Heart left ventricle (tissue), 16 donors: ENCODE measurements at regions not wholly inside any gene's neighbourhood (a gene's known extent, or its start where the extent isn't known, plus 50 kb on each side); places are given as distances from the start of the nearest gene placed in this dataset.

ENCODE experiments used
- ATAC-seq, 4 donors: fragments of 200-7000 bp; cut with Tn5 transposase; one replicate each; pipeline ENCODE4 v1.9.1; 2020 to 2022; ENCODE audit warnings: moderate library complexity in 4 of 4, mild to moderate bottlenecking in 3 of 4, moderate number of reproducible peaks in 1 of 4
- DNase-seq, 5 donors: peaks; one replicate each; pipeline ENCODE4 v3.0.0-alpha.2; 2020
- H3K27ac ChIP-seq, 12 donors: fragments of 200-600 bp; sonication (generic) in 4 of 12; one replicate each; pipeline versions ENCODE4 v1.5.0 to v1.8.0; 2016 to 2022; ENCODE audit warnings: mild to moderate bottlenecking in 2 of 12
- H3K27me3 ChIP-seq, 9 donors: fragments of 200-600 bp; sonication (generic) in 2 of 9; one replicate each; pipeline versions ENCODE4 v1.5.1 to v1.8.0; 2016 to 2022; ENCODE audit warnings: mild to moderate bottlenecking in 3 of 9
- H3K36me3 ChIP-seq, 9 donors: fragments of 200-600 bp; sonication (generic) in 2 of 9; one replicate each; pipeline versions ENCODE4 v1.5.0 to v1.8.0; 2018 to 2022; ENCODE audit warnings: mild to moderate bottlenecking in 2 of 9
- H3K4me1 ChIP-seq, 12 donors: fragments of 200-600 bp; sonication (generic) in 4 of 12; one replicate each; pipeline versions ENCODE4 v1.5.0 to v1.8.0; 2016 to 2022; ENCODE audit warnings: mild to moderate bottlenecking in 3 of 12
- H3K4me3 ChIP-seq, 12 donors: fragments of 200-600 bp; sonication (generic) in 4 of 12; one replicate each; pipeline versions ENCODE4 v1.5.0 to v1.8.0; 2017 to 2022; ENCODE audit warnings: mild to moderate bottlenecking in 9 of 12, moderate library complexity in 4 of 12
- H3K9me3 ChIP-seq, 12 donors: fragments of 200-600 bp; sonication (generic) in 4 of 12; one replicate each; pipeline versions ENCODE4 v1.5.0 to v1.8.0; 2016 to 2022; ENCODE audit warnings: mild to moderate bottlenecking in 1 of 12
- CTCF ChIP-seq, 12 donors: fragments of 200-600 bp; sonication (generic) in 4 of 12; IDR thresholded peaks; one replicate each; pipeline versions ENCODE4 v1.5.0 to v1.8.0; 2018 to 2022; ENCODE audit warnings: antibody characterized with exemption in 12 of 12, mild to moderate bottlenecking in 5 of 12
- POLR2A ChIP-seq, 2 donors: fragments of 450-650 bp; IDR thresholded peaks; one replicate each; pipeline ENCODE4 v1.6.1; 2017; ENCODE audit warnings: antibody characterized with exemption in 2 of 2, mild to moderate bottlenecking in 2 of 2, moderate library complexity in 2 of 2
- WGBS, 4 donors: extraction: QIAGEN DNeasy Blood & Tissue Kit in 2 of 4; methylation state at CpG; one replicate each; pipeline versions ENCODE4 v1.1.5 to v1.1.7; 2013 to 2018; 5-methylcytosine and 5-hydroxymethylcytosine counted together
- intact Hi-C, 10 donors: fragments of 100-400 bp; cut with DNase I; formaldehyde crosslinking; loops; one replicate each; pipeline versions ENCODE4 v1.11.1 to v1.14.2; 2022
- donor health status: ischemic (EF 13 %, LVEDD 7.1; RV severe dilation, severe dysfunction).
- donor health status: healthy with polysubstance abuse.
- donor health status: DM: no; HTN: yes; CAD: no.
- donor health status: DM: no; HTN: no; CAD: no.
- donor health status: ischemic (EF 25% LVEDD 6.9; RV normal size, moderate dysfunction).
- donor health status: ischemic (EF 25% LVEDD 5.7; RV mildly dilated, moderate dysfunction).
- donor health status: healthy.
- donor health status: DM: yes; HTN: yes; CAD: no.
- donor health status: ischemic (EF 35%, LVEDD 5.7; RV mildly dilated, moderate dysfunction).
- donor health status: nonischemic (EF 11% LVEDD 7.7; RV severe dilation, severe dysfunction).
- donor health status: DM: yes; HTN: yes; CAD: no.
- donor health status: PGD.
- donor health status: ischemic (EF 29% LVEDD 5.4; RV normal size, mild dysfunction).
- donor health status: nonischemic (EF 23%, LVEDD 6.1; RV moderate dilation, normal function).

DNA sequence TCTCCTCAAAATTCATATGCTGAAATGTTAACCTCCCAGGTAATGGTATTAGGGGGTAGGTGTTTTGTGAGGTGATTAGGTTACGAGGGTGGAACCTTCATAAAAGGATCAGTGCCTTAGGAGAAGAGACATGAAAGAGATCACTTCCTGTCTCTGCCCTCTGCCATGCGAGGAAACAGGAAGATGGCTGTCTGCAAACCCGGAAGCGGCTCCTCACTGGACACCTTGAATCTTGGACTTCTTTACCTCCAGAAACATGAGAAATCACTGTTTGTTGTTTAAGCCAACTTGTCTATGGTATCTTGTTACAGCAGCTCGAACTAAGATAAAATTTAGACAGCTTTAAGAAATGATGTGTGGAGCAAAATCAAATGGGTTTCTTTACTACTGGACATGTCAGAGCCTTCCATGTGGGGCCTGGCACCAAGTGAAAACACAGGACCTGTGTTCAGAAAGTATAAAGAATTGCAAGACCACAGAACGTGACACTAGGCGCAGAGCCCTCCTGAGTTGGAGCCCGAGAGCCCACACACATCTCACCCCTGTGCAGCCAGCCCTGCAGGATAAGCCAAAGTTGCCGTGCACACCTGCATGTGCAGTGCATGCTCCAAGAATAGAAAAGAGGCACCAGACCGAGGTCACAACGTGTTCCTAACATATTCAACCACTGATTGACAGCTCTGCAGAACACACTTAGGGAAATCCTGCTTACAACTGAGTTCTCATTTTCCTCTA lies 112.5 kb upstream of the UQCRFS1 start:
- intact Hi-C loops: no loop called here
- Histone ChIP-seq H3K27ac (no peak overlapping the region), H3K4me3 (no peak overlapping the region), H3K27me3 (peaks cover 0 to 9% (median 0%) of the 10 kb centered on the region in 9 donors), H3K4me1 (no peaks in the 10 kb centered on the region), H3K36me3 (no peaks in the 10 kb centered on the region), H3K9me3 (peaks cover 0 to 7% (median 0%) of the 10 kb centered on the region in 12 donors)
- no peak for DNase-seq
- TF ChIP-seq POLR2A (IDR thresholded peaks at IDR 0.05): no peak
- TF ChIP-seq CTCF (IDR thresholded peaks at IDR 0.05): no peak
- WGBS, 4 donors: 55 to 62% (median 61%) methylated on average over 11 of the region's 11 CpGs
- ATAC-seq: no peak

- Histone ChIP-seq H3K9me3 (peaks cover 0 to 7% (median 0%) of the 10 kb centered on the region in 12 donors), H3K27me3 (peaks cover 0 to 9% (median 0%) of the 10 kb centered on the region in 9 donors), H3K4me1 (no peaks in the 10 kb centered on the region), H3K27ac (no peak overlapping the region), H3K36me3 (no peaks in the 10 kb centered on the region), H3K4me3 (no peak overlapping the region)
- WGBS, 4 donors: 56 to 76% (median 66%) methylated on average over 4 of the region's 4 CpGs
- TF ChIP-seq CTCF (IDR thresholded peaks at IDR 0.05) (no peak), POLR2A (IDR thresholded peaks at IDR 0.05) (no peak)
- intact Hi-C loops: no loop called here
- DNase-seq (no peak), ATAC-seq (no peak)
These were observed 113.4 kb upstream of the UQCRFS1 start for GRCh38 chr19:29326351-29326750.

DNA sequence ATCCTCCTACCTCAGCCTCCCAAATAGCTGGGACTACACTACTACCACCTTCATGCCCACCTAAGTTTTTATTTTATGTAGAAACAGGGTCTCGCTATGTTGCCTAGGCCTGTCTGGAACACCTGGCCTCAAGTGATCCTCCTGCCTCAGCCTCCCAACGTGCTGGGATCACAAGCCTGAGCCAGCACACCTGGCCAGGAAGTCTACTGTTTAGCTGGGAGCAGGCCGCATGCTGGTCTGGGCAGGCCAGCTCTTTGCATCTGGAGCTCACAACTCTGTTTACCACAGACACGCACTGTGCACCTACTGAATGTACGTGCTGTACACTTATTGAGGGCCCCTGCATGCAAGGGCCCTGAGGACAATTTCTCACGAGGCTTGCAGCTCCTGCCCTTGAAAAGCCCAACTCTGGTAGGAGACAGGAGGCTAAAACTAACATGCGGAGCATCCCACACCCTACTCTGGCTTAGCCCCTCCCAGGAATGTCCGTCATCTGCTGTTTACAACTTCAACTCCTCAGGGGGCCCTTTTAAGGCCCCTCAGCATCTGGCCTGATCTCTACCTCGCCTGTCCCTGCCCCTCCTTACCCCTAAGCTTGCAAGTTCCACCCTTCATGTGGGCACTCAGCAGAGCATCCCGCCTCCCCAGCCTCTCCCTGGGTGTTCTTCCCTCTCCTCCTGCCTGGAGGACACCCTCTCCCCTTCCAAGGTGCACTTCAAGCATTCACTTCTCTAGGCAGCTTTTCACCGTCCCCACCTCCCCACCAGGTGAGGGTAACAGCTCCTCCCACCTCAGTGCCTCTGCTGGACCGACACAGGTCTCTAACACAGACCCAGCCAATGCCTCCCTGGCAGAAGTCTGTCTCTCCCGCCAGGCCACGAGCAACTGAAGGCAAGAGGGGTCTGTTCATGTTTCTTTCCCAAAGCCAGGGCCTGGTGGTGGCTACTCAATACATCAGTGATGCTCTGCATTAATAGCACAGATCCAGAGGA lies 114.2 kb upstream of the UQCRFS1 start:
- H3K27me3 ChIP-seq: peaks cover 0 to 9% (median 0%) of the 10 kb centered on the region in 9 donors
- no peaks in the 10 kb centered on the region for H3K36me3 ChIP-seq
- no peak for TF ChIP-seq CTCF (IDR thresholded peaks at IDR 0.05)
- no peak for TF ChIP-seq POLR2A (IDR thresholded peaks at IDR 0.05)
- intact Hi-C loops: no loop called here
- no peaks in the 10 kb centered on the region for H3K4me1 ChIP-seq
- H3K27ac ChIP-seq: no peak overlapping the region
- ATAC-seq (no peak), DNase-seq (no peak)
- H3K9me3 ChIP-seq: peaks cover 0 to 7% (median 0%) of the 10 kb centered on the region in 12 donors
- WGBS, 4 donors: 37 to 42% (median 39%) methylated on average over 14 of the region's 14 CpGs
- no peak overlapping the region for H3K4me3 ChIP-seq

GRCh38 chr19:29328586-29328985 lies 115.6 kb upstream of the UQCRFS1 start:
- 30 to 39% (median 36%) methylated on average over 2 of the region's 2 CpGs for WGBS, 4 donors
- no peak overlapping the region for H3K27ac ChIP-seq
- DNase-seq: no peak
- ATAC-seq: no peak
- no peak overlapping the region for H3K4me3 ChIP-seq
- no peaks in the 10 kb centered on the region for H3K36me3 ChIP-seq
- intact Hi-C loops: no loop called here
- no peaks in the 10 kb centered on the region for H3K4me1 ChIP-seq
- peaks cover 0 to 2% (median 0%) of the 10 kb centered on the region in 9 donors for H3K27me3 ChIP-seq
- peaks cover 0 to 7% (median 0%) of the 10 kb centered on the region in 12 donors for H3K9me3 ChIP-seq
- TF ChIP-seq CTCF (IDR thresholded peaks at IDR 0.05): no peak
- TF ChIP-seq POLR2A (IDR thresholded peaks at IDR 0.05): no peak
